ENCODE measurements at regions not wholly inside any gene's neighbourhood (a gene's known extent, or its start where the extent isn't known, plus 50 kb on each side); places are given as distances from the start of the nearest gene placed in this dataset.

- no peak overlapping the region for H3K4me3 ChIP-seq (replicated peaks; ENCODE audit: low read depth, low read length)
- DNase-seq (ENCODE audit: extremely low read depth, low read depth), result no peak
- no peak for TF ChIP-seq CTCF (IDR thresholded peaks at IDR 0.05; ENCODE audit: low read depth, low read length, missing control alignments)
These were observed 353.3 kb upstream of the ACVR2A start for GRCh38 chr2:147491506-147491905.

- TF ChIP-seq CTCF (IDR thresholded peaks at IDR 0.05; ENCODE audit: low read depth, low read length, missing control alignments), result no peak
- H3K4me3 ChIP-seq (replicated peaks; ENCODE audit: low read depth, low read length), result no peak overlapping the region
- no peak for DNase-seq (ENCODE audit: extremely low read depth, low read depth)
These were observed 354.2 kb upstream of the ACVR2A start for GRCh38 chr2:147490401-147491261.

DNA sequence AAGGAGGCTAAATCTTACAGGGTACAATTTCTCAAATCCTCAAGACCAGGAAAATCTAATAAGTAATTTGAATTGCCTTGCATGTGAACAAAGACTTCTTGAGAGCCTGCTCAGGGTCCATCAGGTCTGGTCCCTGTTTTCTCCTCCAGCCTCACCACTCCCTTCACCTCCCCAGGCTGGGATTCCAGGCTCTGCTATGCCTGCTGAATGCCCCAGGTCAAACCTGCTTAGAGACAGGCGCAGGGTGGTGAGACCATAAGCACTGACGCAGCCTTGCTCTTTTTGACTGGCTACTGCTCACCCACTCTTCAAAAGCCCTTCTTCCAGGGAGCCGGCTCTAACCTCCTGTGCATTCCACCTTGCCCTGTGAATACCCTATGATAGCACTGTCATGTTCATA is 356.4 kb upstream of the ACVR2A start:
- no peak for TF ChIP-seq CTCF (IDR thresholded peaks at IDR 0.05; ENCODE audit: low read depth, low read length, missing control alignments)
- DNase-seq (ENCODE audit: extremely low read depth, low read depth), result no peak
- H3K4me3 ChIP-seq (replicated peaks; ENCODE audit: low read depth, low read length), result no peak overlapping the region

GRCh38 chr2:147487978-147488289 is 356.9 kb upstream of the ACVR2A start:
- DNase-seq (ENCODE audit: extremely low read depth, low read depth), result no peak
- TF ChIP-seq CTCF (IDR thresholded peaks at IDR 0.05; ENCODE audit: low read depth, low read length, missing control alignments), result no peak
- no peak overlapping the region for H3K4me3 ChIP-seq (replicated peaks; ENCODE audit: low read depth, low read length)

DNA sequence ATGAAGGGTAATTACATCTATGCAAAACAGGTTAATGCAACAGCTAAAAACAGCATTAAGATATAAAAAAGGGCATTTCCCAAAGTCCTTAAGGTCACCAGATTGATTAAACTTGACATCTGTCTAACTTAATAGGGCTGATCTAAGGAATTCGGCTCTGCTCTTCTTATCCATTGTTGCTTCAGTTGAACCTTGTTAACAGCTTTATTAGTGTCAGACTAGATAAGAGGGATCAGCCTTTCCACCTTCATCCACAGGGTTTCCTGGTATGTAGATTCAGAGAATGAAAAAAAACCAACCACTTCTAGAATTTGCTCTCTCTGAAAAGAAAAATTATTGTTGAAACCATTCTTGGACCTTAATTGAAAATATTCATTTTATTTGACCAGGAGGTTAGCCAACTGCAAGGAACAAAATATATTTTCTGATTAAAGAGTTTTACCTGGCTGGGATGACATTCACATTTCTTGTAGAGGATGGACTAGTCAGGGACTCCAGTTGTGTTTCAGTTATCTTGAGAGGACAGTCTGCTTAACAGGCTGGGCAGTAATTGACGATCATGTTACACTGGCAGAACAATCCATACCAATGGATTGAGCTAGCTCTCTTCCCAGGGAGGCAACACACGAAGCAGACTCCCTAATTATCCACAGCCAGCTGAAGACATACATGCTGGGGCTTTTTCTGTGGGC is 357.4 kb upstream of the ACVR2A start:
- no peak for TF ChIP-seq CTCF (IDR thresholded peaks at IDR 0.05; ENCODE audit: low read depth, low read length, missing control alignments)
- no peak for DNase-seq (ENCODE audit: extremely low read depth, low read depth)
- no peak overlapping the region for H3K4me3 ChIP-seq (replicated peaks; ENCODE audit: low read depth, low read length)

DNA sequence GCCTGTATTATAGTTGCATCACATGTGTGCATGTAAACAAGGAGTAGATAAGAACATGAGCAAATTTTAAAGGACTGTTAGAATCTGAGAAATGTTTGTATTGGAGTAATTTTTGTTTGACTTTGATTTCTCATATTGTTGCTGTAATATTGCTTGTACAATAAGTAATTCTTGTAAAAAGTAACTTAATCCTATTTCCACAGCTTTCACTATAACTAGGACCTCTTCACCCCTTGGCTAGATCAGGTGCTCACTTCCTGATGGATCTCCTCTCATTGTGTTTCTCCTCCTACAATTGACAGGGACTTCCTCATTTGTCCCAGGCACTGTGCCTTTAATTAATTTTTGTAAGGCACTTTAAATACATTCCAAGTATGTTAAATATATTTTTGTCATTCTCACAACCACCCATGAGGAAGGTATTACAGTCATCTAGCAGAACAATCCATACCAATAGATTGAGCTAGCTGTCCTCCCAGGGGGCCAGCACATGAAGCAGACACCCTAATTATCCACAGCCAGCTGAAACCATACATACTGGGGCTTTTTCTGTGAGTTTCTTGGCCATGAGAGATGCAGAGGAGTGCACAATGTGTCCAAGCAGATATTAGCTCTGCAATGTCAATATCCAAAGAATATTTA is 359.5 kb upstream of the ACVR2A start:
- TF ChIP-seq CTCF (IDR thresholded peaks at IDR 0.05; ENCODE audit: low read depth, low read length, missing control alignments), result no peak
- no peak for DNase-seq (ENCODE audit: extremely low read depth, low read depth)
- no peak overlapping the region for H3K4me3 ChIP-seq (replicated peaks; ENCODE audit: low read depth, low read length)

Measured in HFF-Myc (cell line).